ENCODE measurements at regions not wholly inside any gene's neighbourhood (a gene's known extent, or its start where the extent isn't known, plus 50 kb on each side); places are given as distances from the start of the nearest gene placed in this dataset.

- TF ChIP-seq CTCF (conservative IDR thresholded peaks at IDR 0.05; ENCODE audit: low read depth in 2 of 2) (no peak), EZH2 (IDR thresholded peaks at IDR 0.05; ENCODE audit: low read depth, unreplicated experiment) (no peak), ZNF114 (CRISPR knock-in tag; IDR thresholded peaks at IDR 0.05) (no peak), JUNB (IDR thresholded peaks at IDR 0.05; ENCODE audit: unreplicated experiment) (no peak), EZH2phosphoT487 (IDR thresholded peaks at IDR 0.05; ENCODE audit: unreplicated experiment) (no peak), NANOG (IDR thresholded peaks at IDR 0.05; ENCODE audit: borderline replicate concordance) (no peak), CREB1 (CRISPR knock-in tag; IDR thresholded peaks at IDR 0.05; ENCODE audit: low read depth) (no peak)
Observed at GRCh38 chr16:55115506-55115905, 184.8 kb downstream of the IRX5 start.
